Parathyroid adenoma (tissue), 2 donors: ENCODE measurements at regions not wholly inside any gene's neighbourhood (a gene's known extent, or its start where the extent isn't known, plus 50 kb on each side); places are given as distances from the start of the nearest gene placed in this dataset.

Source experiments
- H2AFZ ChIP-seq: fragments of 300-600 bp; sonication (generic); one replicate; pipeline ENCODE4 v1.7.0; 2017; ENCODE audit warnings: antibody characterized with exemption, mild to moderate bottlenecking
- H3K27ac ChIP-seq: fragments of 300-600 bp; sonication (generic); one replicate; pipeline ENCODE4 v1.7.0; 2017
- H3K27me3 ChIP-seq: fragments of 300-600 bp; sonication (generic); one replicate; pipeline ENCODE4 v1.7.0; 2017; ENCODE audit warnings: low read length; ENCODE audit not compliant: control insufficient read depth, insufficient read depth
- H3K36me3 ChIP-seq: fragments of 300-600 bp; sonication (generic); one replicate; pipeline ENCODE4 v1.7.0; 2017; ENCODE audit warnings: low read length; ENCODE audit not compliant: control insufficient read depth, insufficient read depth
- H3K4me1 ChIP-seq: fragments of 300-600 bp; sonication (generic); one replicate; pipeline ENCODE4 v1.7.0; 2017; ENCODE audit warnings: control low read depth
- H3K4me2 ChIP-seq: fragments of 300-600 bp; sonication (generic); one replicate; pipeline ENCODE4 v1.7.0; 2017; ENCODE audit warnings: low read length
- H3K4me3 ChIP-seq: fragments of 300-600 bp; sonication (generic); one replicate; pipeline ENCODE4 v1.7.0; 2017; ENCODE audit warnings: low read depth, low read length
- H3K79me2 ChIP-seq: fragments of 300-600 bp; sonication (generic); one replicate; pipeline ENCODE4 v1.7.0; 2017; ENCODE audit warnings: control low read depth
- H3K9ac ChIP-seq: fragments of 300-600 bp; sonication (generic); one replicate; pipeline ENCODE4 v1.7.0; 2017; ENCODE audit warnings: mild to moderate bottlenecking
- H3K9me3 ChIP-seq: fragments of 300-600 bp; sonication (generic); one replicate; pipeline ENCODE4 v1.7.0; 2017; ENCODE audit warnings: low read length; ENCODE audit not compliant: control insufficient read depth
- CTCF ChIP-seq: fragments of 300-600 bp; sonication (generic); IDR thresholded peaks from one replicate; pipeline ENCODE4 v1.7.0; 2017; ENCODE audit warnings: antibody characterized with exemption, mild to moderate bottlenecking
- donor health status: primary hyperparathyroidism.

- H3K79me2 ChIP-seq, result no peaks in the 10 kb centered on the region
- no peak overlapping the region for H2AFZ ChIP-seq
- no peak overlapping the region for H3K27ac ChIP-seq
- TF ChIP-seq CTCF, result no peak
- H3K4me2 ChIP-seq, result no peak overlapping the region
- H3K36me3 ChIP-seq, result no peaks in the 10 kb centered on the region
- no peak overlapping the region for H3K4me3 ChIP-seq
- no peaks in the 10 kb centered on the region for H3K9me3 ChIP-seq
- H3K9ac ChIP-seq, result no peak overlapping the region
- no peaks in the 10 kb centered on the region for H3K27me3 ChIP-seq
- no peaks in the 10 kb centered on the region for H3K4me1 ChIP-seq
Measured at GRCh38 chrX:43165343-43165920, 387.5 kb upstream of the PPP1R2C start.

DNA sequence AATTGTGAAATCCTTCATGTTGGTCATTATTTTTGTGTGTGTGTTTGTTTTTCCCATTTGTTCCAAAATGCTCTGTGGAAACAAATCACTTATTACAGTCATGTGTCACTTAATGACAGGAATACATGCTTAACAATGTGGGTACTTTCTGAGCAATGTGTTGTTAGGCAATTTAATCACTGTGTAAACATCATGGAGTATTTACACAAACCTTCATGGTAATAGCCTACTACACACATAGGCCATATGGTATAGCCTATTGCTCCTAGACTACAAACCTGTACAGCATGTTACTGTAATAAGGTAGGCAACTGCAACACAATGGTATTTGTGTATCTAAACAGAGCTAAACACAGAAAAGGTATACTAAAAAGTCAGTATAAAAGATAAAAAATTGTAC lies 388.9 kb upstream of the PPP1R2C start:
- Histone ChIP-seq H3K79me2 (no peaks in the 10 kb centered on the region), H2AFZ (no peak overlapping the region), H3K9ac (no peak overlapping the region), H3K4me2 (no peak overlapping the region), H3K27ac (no peak overlapping the region), H3K4me1 (no peaks in the 10 kb centered on the region), H3K36me3 (no peaks in the 10 kb centered on the region), H3K4me3 (no peak overlapping the region), H3K9me3 (no peaks in the 10 kb centered on the region), H3K27me3 (no peaks in the 10 kb centered on the region)
- TF ChIP-seq CTCF, result no peak

DNA sequence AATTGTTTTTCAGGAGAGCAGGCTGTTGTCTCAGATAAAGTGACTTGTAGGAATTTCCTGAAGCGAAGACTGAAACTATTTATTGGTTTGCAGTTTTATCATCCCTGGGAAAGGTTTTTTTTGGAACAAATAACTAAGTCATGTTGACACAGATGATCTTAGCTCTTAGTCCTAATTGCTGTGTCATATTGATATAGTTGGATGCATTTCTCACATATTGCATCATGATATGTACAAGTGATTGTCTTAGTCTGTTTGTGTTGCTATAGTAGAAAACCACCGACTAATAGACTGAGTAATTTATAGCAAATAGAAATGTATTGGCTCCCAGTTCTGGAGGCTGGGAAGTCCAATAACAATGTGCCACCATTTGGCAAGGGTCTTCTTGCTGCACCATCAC lies 397.5 kb upstream of the PPP1R2C start:
- no peak overlapping the region for H3K27ac ChIP-seq
- no peak for TF ChIP-seq CTCF
- H3K79me2 ChIP-seq, result no peaks in the 10 kb centered on the region
- H3K27me3 ChIP-seq, result no peaks in the 10 kb centered on the region
- no peaks in the 10 kb centered on the region for H3K4me1 ChIP-seq
- H2AFZ ChIP-seq, result no peak overlapping the region
- H3K36me3 ChIP-seq, result no peaks in the 10 kb centered on the region
- H3K9me3 ChIP-seq, result no peaks in the 10 kb centered on the region
- H3K4me2 ChIP-seq, result no peak overlapping the region
- H3K9ac ChIP-seq, result no peak overlapping the region
- H3K4me3 ChIP-seq, result no peak overlapping the region

GRCh38 chrX:43176686-43177085 lies 398.7 kb upstream of the PPP1R2C start:
- no peaks in the 10 kb centered on the region for H3K79me2 ChIP-seq
- H2AFZ ChIP-seq, result no peak overlapping the region
- no peaks in the 10 kb centered on the region for H3K36me3 ChIP-seq
- H3K4me2 ChIP-seq, result no peak overlapping the region
- no peaks in the 10 kb centered on the region for H3K9me3 ChIP-seq
- no peaks in the 10 kb centered on the region for H3K4me1 ChIP-seq
- no peaks in the 10 kb centered on the region for H3K27me3 ChIP-seq
- H3K9ac ChIP-seq, result no peak overlapping the region
- no peak overlapping the region for H3K4me3 ChIP-seq
- H3K27ac ChIP-seq, result no peak overlapping the region
- no peak for TF ChIP-seq CTCF

GRCh38 chrX:43188296-43188695 lies 410.3 kb upstream of the PPP1R2C start:
- Histone ChIP-seq H3K27ac (no peak overlapping the region), H3K4me3 (no peak overlapping the region), H3K9ac (no peak overlapping the region)

More at GRCh38 chrX:43188296-43188695, 410.3 kb upstream of the PPP1R2C start:
- Histone ChIP-seq H3K79me2 (no peaks in the 10 kb centered on the region), H3K27me3 (no peaks in the 10 kb centered on the region), H3K4me2 (no peak overlapping the region), H3K9me3 (no peaks in the 10 kb centered on the region), H3K4me1 (no peaks in the 10 kb centered on the region), H3K36me3 (no peaks in the 10 kb centered on the region), H2AFZ (no peak overlapping the region)
- no peak for TF ChIP-seq CTCF
